Keratinocyte (primary cell): ENCODE measurements at regions not wholly inside any gene's neighbourhood (a gene's known extent, or its start where the extent isn't known, plus 50 kb on each side); places are given as distances from the start of the nearest gene placed in this dataset.

ENCODE experiments used
- DNase-seq: peaks from one replicate; pipeline ENCODE4 v3.0.0-alpha.2; 2011; ENCODE audit warnings: low read depth, missing footprints, low spot score
- FAIRE-seq: peaks from 2 replicates; lab custom pipeline; 2011; peaks lifted over from hg19 to GRCh38; lab: Jason Lieb, UNC
- H2AFZ ChIP-seq: 2 replicates; pipeline ENCODE4 v1.6.0; 2012; ENCODE audit warnings: low read length, control low read depth, inconsistent platforms; ENCODE audit not compliant: control insufficient read depth
- H3K27ac ChIP-seq: 2 replicates; pipeline ENCODE4 v1.5.1; 2011; ENCODE audit warnings: low read length; ENCODE audit not compliant: control insufficient read depth, insufficient read depth
- H3K27me3 ChIP-seq: 3 replicates; pipeline ENCODE4 v1.6.0; 2011; ENCODE audit warnings: low read length; ENCODE audit not compliant: control insufficient read depth, insufficient read depth; ENCODE audit errors: extremely low read depth
- H3K36me3 ChIP-seq, 2 experiments: 2 replicates in 1 of 2; 3 replicates in 1 of 2; pipeline ENCODE4 v1.5.1; 2011; ENCODE audit warnings: low read length in 2 of 2, mild to moderate bottlenecking in 1 of 2; ENCODE audit not compliant: control insufficient read depth in 2 of 2, insufficient read depth in 2 of 2; ENCODE audit errors: extremely low read depth in 1 of 2
- H3K4me1 ChIP-seq: 3 replicates; pipeline ENCODE4 v1.5.1; 2011; ENCODE audit warnings: low read length; ENCODE audit not compliant: control insufficient read depth, insufficient read depth; ENCODE audit errors: extremely low read depth
- H3K4me2 ChIP-seq: 3 replicates; pipeline ENCODE4 v1.6.0; 2011; ENCODE audit warnings: low read depth, low read length; ENCODE audit not compliant: control insufficient read depth, insufficient read depth; ENCODE audit errors: extremely low read depth
- H3K4me3 ChIP-seq, 3 experiments: fragments of 200-600 bp in 1 of 3; sonication (generic) in 1 of 3; 2 replicates in 2 of 3; 3 replicates in 1 of 3; pipeline ENCODE4 v1.5.1; 2011 to 2016; ENCODE audit warnings: low read length in 3 of 3, mild to moderate bottlenecking in 3 of 3, control low read depth in 2 of 3, inconsistent platforms in 1 of 3, low read depth in 1 of 3, mixed read lengths in 1 of 3, mixed run types in 1 of 3, moderate library complexity in 1 of 3; ENCODE audit not compliant: control insufficient read depth in 2 of 3, insufficient read depth in 2 of 3; ENCODE audit errors: extremely low read depth in 1 of 3
- H3K79me2 ChIP-seq: 2 replicates; pipeline ENCODE4 v1.6.0; 2012; ENCODE audit warnings: low read length; ENCODE audit not compliant: control insufficient read depth, insufficient read depth
- H3K9ac ChIP-seq: 3 replicates; pipeline ENCODE4 v1.6.0; 2011; ENCODE audit warnings: low read length; ENCODE audit not compliant: control insufficient read depth, insufficient read depth; ENCODE audit errors: extremely low read depth
- H3K9me1 ChIP-seq: 3 replicates; pipeline ENCODE4 v1.6.0; 2011; ENCODE audit warnings: low read length; ENCODE audit not compliant: control insufficient read depth, insufficient read depth; ENCODE audit errors: extremely low read depth
- H3K9me3 ChIP-seq: 2 replicates; pipeline ENCODE4 v1.5.1; 2012; ENCODE audit warnings: low read depth, low read length; ENCODE audit not compliant: control insufficient read depth
- H4K20me1 ChIP-seq: 3 replicates; pipeline ENCODE4 v1.6.0; 2011; ENCODE audit warnings: low read length; ENCODE audit not compliant: control insufficient read depth, insufficient read depth; ENCODE audit errors: extremely low read depth
- EZH2 ChIP-seq: IDR thresholded peaks from one replicate; pipeline ENCODE4 v1.6.1; 2012; ENCODE audit warnings: inconsistent platforms, mild to moderate bottlenecking, low read length, moderate library complexity
- dilution Hi-C: fragments of 300-500 bp; cut with MboI; formaldehyde crosslinking; loops from one replicate; pipeline ENCODE4 v1.7.0; 2020; ENCODE audit warnings: low sequenced_read_pairs; ENCODE audit not compliant: extremely low pct_ligation_motif_present
- TF ChIP-seq, protein P1 (sequence below), 3 experiments: IDR thresholded peaks in 1 of 3; conservative IDR thresholded peaks in 1 of 3; optimal IDR thresholded peaks in 1 of 3; 2 replicates in 2 of 3; 3 replicates in 1 of 3; pipeline versions ENCODE3 to v1.5.1; 2011; ENCODE audit warnings: low read length in 3 of 3, mild to moderate bottlenecking in 3 of 3, moderate library complexity in 2 of 3, control low read depth in 1 of 3, inconsistent platforms in 1 of 3; ENCODE audit not compliant: insufficient read depth in 2 of 3; ENCODE audit errors: extremely low read depth in 1 of 3

DNA sequence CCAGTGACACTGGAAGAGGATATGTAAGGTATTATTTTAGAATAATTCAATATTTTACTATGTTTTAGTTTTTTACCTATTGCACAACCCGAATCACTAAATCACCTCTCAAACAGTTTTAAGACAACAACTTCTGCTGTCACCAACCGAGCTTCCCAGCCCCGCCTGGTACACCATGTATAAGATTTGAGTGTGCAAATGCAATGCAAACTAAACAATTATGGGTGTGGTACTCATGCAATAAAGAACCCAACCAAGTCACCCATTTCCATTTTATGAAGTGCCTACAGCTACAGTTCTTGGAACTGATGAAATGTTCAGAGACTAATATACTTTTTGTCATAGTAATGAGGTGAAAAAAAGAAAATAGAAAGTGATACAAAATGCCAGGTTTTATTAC, 256.2 kb downstream of the TAFA4 start:
- Histone ChIP-seq H3K9me3 (no peaks in the 10 kb centered on the region), H3K27ac (no peak overlapping the region), H3K27me3 (no peaks in the 10 kb centered on the region), H2AFZ (no peak overlapping the region), H3K36me3 (no peaks in the 10 kb centered on the region), H3K4me2 (no peak overlapping the region), H3K4me1 (no peaks in the 10 kb centered on the region), H4K20me1 (no peaks in the 10 kb centered on the region), H3K4me3 (no peak overlapping the region), H3K9ac (no peak overlapping the region), H3K79me2 (no peaks in the 10 kb centered on the region), H3K9me1 (no peaks in the 10 kb centered on the region)
- FAIRE-seq (no peak), DNase-seq (no peak)
- no peak for TF ChIP-seq EZH2
- TF ChIP-seq, protein P1, sequence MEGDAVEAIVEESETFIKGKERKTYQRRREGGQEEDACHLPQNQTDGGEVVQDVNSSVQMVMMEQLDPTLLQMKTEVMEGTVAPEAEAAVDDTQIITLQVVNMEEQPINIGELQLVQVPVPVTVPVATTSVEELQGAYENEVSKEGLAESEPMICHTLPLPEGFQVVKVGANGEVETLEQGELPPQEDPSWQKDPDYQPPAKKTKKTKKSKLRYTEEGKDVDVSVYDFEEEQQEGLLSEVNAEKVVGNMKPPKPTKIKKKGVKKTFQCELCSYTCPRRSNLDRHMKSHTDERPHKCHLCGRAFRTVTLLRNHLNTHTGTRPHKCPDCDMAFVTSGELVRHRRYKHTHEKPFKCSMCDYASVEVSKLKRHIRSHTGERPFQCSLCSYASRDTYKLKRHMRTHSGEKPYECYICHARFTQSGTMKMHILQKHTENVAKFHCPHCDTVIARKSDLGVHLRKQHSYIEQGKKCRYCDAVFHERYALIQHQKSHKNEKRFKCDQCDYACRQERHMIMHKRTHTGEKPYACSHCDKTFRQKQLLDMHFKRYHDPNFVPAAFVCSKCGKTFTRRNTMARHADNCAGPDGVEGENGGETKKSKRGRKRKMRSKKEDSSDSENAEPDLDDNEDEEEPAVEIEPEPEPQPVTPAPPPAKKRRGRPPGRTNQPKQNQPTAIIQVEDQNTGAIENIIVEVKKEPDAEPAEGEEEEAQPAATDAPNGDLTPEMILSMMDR (optimal IDR thresholded peaks at IDR 0.05 in 1 of 3, IDR thresholded peaks at IDR 0.05 in 1 of 3, conservative IDR thresholded peaks at IDR 0.05 in 1 of 3; ENCODE audit: extremely low read depth in 1 of 3, insufficient read depth in 2 of 3, low read length in 3 of 3) = no peak
- dilution Hi-C loops = no loop called here

GRCh38 chr3:68667346-68667745, 265.0 kb downstream of the TAFA4 start:
- Histone ChIP-seq H3K27ac (no peak overlapping the region), H2AFZ (no peak overlapping the region), H3K9ac (no peak overlapping the region), H3K9me1 (no peaks in the 10 kb centered on the region), H3K79me2 (no peaks in the 10 kb centered on the region), H3K4me3 (no peak overlapping the region), H4K20me1 (no peaks in the 10 kb centered on the region), H3K4me1 (peaks cover 8% of the 10 kb centered on the region), H3K36me3 (no peaks in the 10 kb centered on the region), H3K4me2 (no peak overlapping the region), H3K27me3 (no peaks in the 10 kb centered on the region), H3K9me3 (no peaks in the 10 kb centered on the region)
- DNase-seq = no peak
- TF ChIP-seq, protein P1 (optimal IDR thresholded peaks at IDR 0.05 in 1 of 3, IDR thresholded peaks at IDR 0.05 in 1 of 3, conservative IDR thresholded peaks at IDR 0.05 in 1 of 3; ENCODE audit: extremely low read depth in 1 of 3, insufficient read depth in 2 of 3, low read length in 3 of 3) = no peak
- TF ChIP-seq EZH2 = no peak
- dilution Hi-C loops = no loop called here
- FAIRE-seq = no peak
